ENCODE measurements at regions not wholly inside any gene's neighbourhood (a gene's known extent, or its start where the extent isn't known, plus 50 kb on each side); places are given as distances from the start of the nearest gene placed in this dataset.

GRCh38 chr4:19329077-19329476, 922.6 kb upstream of the SLIT2 start:
- no peak overlapping the region for H3K27ac ChIP-seq (ENCODE audit: low read depth, low read length)
- H3K27me3 ChIP-seq (ENCODE audit: control insufficient read depth, insufficient read depth, low read length), result no peaks in the 10 kb centered on the region
- H3K9me3 ChIP-seq (ENCODE audit: control insufficient read depth, insufficient read depth, low read length), result no peaks in the 10 kb centered on the region
- no peak overlapping the region for H3K4me3 ChIP-seq (ENCODE audit: low read depth, low read length)
- TF ChIP-seq CTCF (IDR thresholded peaks at IDR 0.05; ENCODE audit: low read depth, low read length), result no peak
- CTCF ChIA-PET, result no interaction called here
- POLR2A ChIA-PET, result no interaction called here
- DNase-seq (ENCODE audit: low read depth, low spot score), result no peak

DNA sequence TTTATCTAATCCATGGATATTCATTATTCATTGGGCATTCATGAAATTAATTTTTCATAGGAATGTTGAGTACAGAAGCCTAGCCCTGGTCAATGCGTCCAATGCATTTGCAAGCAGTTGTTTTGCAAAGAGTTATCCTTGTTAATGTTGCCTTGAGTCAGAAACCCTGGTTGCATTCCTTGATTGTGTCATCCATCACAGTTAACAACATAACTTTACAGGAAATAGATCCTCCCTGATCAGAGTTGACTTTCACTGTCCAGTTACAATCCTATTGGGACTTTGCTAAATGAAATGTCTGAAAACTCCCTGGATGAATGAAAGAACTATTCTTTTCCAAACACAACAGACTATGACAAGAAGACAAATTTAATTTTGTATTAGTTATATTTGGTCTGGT, 924.3 kb upstream of the SLIT2 start:
- no peak for DNase-seq (ENCODE audit: low read depth, low spot score)
- CTCF ChIA-PET, result no interaction called here

DNA sequence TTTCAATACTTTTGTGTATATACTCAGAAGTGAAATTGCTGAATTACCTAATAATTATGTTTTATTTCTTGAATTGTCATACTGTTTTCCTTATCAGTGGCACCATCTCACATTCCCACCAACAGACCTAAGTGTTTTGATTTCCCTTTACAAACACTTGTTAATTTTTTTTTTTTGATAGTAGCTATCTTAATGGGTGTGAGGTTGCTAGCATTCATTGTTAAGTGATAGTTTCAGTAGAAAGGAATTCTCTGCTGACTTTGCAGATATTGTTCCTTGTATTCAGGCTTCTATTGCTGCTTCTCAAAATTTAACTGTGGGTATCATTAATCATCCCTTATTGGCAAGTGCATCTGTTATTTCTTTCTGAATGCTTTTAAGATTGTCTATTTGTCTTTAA, 927.5 kb upstream of the SLIT2 start:
- no peak for TF ChIP-seq CTCF (IDR thresholded peaks at IDR 0.05; ENCODE audit: low read depth, low read length)
- no peaks in the 10 kb centered on the region for H3K27me3 ChIP-seq (ENCODE audit: control insufficient read depth, insufficient read depth, low read length)
- H3K4me3 ChIP-seq (ENCODE audit: low read depth, low read length), result no peak overlapping the region
- no peaks in the 10 kb centered on the region for H3K9me3 ChIP-seq (ENCODE audit: control insufficient read depth, insufficient read depth, low read length)
- H3K27ac ChIP-seq (ENCODE audit: low read depth, low read length), result no peak overlapping the region
- ChIA-PET CTCF (no interaction called here), POLR2A (interaction anchor here (0.6 kb wide), 1 partner anchor 57 kb away, joined by 3 read pairs; no protein-coding TSS in a partner anchor)
- no peak for DNase-seq (ENCODE audit: low read depth, low spot score)

More for the DNA sequence above, 924.3 kb upstream of the SLIT2 start:
- Histone ChIP-seq H3K4me3 (ENCODE audit: low read depth, low read length) (no peak overlapping the region), H3K27ac (ENCODE audit: low read depth, low read length) (no peak overlapping the region), H3K27me3 (ENCODE audit: control insufficient read depth, insufficient read depth, low read length) (no peaks in the 10 kb centered on the region), H3K9me3 (ENCODE audit: control insufficient read depth, insufficient read depth, low read length) (no peaks in the 10 kb centered on the region)
- no peak for TF ChIP-seq CTCF (IDR thresholded peaks at IDR 0.05; ENCODE audit: low read depth, low read length)
- POLR2A ChIA-PET, result no interaction called here

GRCh38 chr4:19319607-19320006, 932.1 kb upstream of the SLIT2 start:
- no peak for TF ChIP-seq CTCF (IDR thresholded peaks at IDR 0.05; ENCODE audit: low read depth, low read length)
- ChIA-PET POLR2A (no interaction called here), CTCF (interaction anchor here (0.8 to 2.1 kb wide), 2 partner anchors 928 to 930 kb away, joined by 3 to 5 read pairs; no protein-coding TSS in a partner anchor)
- Histone ChIP-seq H3K4me3 (ENCODE audit: low read depth, low read length) (no peak overlapping the region), H3K27ac (ENCODE audit: low read depth, low read length) (no peak overlapping the region), H3K27me3 (ENCODE audit: control insufficient read depth, insufficient read depth, low read length) (no peaks in the 10 kb centered on the region), H3K9me3 (ENCODE audit: control insufficient read depth, insufficient read depth, low read length) (no peaks in the 10 kb centered on the region)
- no peak for DNase-seq (ENCODE audit: low read depth, low spot score)

DNA sequence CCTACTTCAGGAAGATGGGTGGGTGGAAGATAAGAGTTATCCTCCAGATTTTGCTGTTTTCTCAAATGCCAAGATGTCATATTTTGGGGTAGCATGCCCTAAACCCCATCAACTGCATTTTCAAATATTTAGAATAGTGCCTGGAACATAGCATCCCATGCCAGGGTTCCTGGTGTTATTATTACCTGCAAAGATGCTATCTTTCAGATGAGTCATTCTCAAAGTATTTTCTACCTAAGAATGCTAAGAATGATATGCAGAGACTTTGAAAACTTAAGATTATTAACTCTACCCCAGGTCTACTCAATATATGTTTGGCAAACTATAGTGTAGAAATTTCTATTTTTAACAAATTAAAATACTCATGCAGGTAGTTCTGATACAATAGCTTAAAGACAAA, 934.3 kb upstream of the SLIT2 start:
- ChIA-PET CTCF (no interaction called here), POLR2A (no interaction called here)
- no peak for TF ChIP-seq CTCF (IDR thresholded peaks at IDR 0.05; ENCODE audit: low read depth, low read length)
- Histone ChIP-seq H3K4me3 (ENCODE audit: low read depth, low read length) (no peak overlapping the region), H3K27ac (ENCODE audit: low read depth, low read length) (no peak overlapping the region), H3K27me3 (ENCODE audit: control insufficient read depth, insufficient read depth, low read length) (no peaks in the 10 kb centered on the region), H3K9me3 (ENCODE audit: control insufficient read depth, insufficient read depth, low read length) (no peaks in the 10 kb centered on the region)
- no peak for DNase-seq (ENCODE audit: low read depth, low spot score)
